NCI-H510A (cell line): ENCODE measurements at regions not wholly inside any gene's neighbourhood (a gene's known extent, or its start where the extent isn't known, plus 50 kb on each side); places are given as distances from the start of the nearest gene placed in this dataset.
"Not testable (repeated sequence)": the region's sequence is repeated elsewhere in the genome, so short reads cannot be mapped to it uniquely, and the experiment has no call there.

Experiments
- DNase-seq: peaks from one replicate; lab custom pipeline; 2025; lab: John Stamatoyannopoulos, UW

DNA sequence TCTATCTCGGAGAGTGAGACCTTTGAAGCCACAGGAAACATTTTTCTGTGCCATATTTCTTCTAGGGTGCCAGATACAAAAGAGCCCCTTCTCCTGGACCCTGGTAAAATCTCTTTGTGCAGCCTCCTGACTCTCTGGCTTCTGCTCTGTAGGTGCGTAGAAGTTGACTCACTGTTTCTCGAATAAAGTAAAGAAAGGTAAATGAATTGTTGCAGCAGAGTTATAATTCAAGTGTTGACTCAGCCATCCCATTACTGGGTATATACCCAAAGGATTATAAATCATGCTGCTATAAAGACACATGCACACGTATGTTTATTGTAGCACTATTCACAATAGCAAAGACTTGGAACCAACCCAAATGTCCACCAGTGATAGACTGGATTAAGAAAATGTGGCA lies 371.0 kb downstream of the OSTF1 start:
- not testable (repeated sequence) for DNase-seq

- DNase-seq, result no peak
Observed at GRCh38 chr9:75461183-75461582, 372.9 kb downstream of the OSTF1 start.

DNA sequence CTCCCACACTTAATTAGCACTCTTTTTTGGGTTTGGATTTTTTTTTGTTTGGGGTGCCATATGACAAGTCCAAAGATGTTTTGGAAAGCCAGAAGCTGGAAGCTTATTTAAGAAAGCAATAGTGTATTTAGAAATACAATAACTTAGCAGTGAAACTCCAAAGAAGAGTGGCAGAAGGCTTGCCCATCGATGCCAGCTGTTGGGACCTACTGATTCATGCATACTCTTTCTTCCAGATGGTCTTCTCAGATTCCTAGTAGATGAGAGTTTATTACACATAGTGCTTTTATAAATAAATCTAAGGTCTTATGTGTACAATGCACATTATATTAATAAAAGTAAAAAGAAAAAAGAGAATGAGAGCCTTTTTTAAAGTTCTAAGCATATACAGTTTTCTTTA lies 374.6 kb downstream of the OSTF1 start:
- no peak for DNase-seq

DNA sequence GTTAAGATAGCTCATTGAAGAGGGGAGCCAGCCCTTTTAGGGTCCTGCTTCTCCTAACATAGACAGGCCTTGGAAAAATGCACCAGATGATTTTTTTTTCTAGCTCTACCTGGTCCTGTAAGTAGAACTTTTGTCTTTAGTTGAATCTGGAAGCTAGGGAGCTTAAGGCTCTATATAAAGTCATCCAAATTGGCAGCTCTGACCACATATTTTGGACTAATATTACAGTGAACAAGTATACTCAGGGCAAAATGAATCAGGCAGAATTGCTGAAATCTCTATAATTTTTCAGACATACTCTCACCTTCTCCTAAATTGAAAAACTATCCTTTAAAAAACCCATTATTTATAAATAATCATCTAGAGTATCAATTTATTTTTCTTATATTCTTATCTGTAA lies 375.6 kb downstream of the OSTF1 start:
- no peak for DNase-seq

DNA sequence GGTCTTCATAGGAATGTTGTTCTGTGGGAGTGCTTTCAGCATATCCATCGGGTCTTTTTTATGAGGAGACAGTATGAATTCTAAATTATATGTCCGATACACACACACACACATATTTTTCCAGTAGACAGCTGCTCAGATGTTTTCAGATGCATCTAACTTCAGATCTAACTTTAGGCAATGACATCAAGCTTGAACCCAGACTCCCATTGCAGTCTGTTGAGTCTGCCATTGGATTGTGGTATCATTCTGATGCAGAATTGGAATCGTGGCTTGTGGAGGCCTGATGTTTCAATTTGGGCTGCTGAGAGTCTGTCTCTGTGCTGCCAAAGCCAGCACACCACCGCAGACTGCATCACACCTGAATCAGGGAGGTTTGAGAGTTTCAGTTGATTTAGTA lies 376.4 kb downstream of the OSTF1 start:
- no peak for DNase-seq

DNA sequence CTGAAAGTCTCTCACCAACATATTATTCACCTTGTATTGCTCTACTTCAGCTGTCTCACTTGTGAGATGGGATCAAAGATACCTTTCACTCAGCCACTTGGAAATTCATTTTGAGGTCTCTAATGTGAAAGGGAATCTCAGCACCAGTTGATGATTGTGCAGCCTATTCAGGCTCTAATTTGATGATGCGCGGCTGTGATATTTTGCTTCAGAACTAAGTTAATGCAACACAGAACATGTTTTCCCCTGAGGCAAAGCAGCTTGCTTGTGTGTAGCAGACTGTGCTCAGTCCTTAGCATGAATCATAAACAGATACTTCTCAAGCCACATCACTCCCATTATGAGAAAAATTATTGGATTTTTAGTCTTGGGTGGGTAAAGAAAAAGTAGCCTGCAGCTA lies 378.8 kb downstream of the OSTF1 start:
- DNase-seq, result no peak

- no peak for DNase-seq
Observed at GRCh38 chr9:75471549-75472114, 383.3 kb downstream of the OSTF1 start.

DNA sequence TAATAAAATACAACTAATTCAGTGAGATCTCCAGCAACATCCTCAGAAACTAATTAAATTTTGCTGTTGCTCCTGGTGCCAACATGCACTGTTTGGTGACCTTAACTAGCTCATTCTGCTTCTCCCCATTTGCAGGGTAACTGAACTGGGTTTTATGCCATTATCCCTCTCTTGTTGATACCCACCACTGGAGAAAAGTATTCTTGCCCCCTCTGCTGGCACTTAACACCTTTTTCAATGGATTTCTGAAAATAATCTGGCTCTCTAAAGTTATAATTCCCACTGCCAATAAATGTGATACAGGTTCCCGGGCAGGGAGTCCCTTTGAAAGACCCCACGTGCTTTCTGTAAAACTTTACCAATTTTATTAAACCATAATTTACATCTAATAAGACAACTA lies 394.3 kb downstream of the OSTF1 start:
- no peak for DNase-seq

DNA sequence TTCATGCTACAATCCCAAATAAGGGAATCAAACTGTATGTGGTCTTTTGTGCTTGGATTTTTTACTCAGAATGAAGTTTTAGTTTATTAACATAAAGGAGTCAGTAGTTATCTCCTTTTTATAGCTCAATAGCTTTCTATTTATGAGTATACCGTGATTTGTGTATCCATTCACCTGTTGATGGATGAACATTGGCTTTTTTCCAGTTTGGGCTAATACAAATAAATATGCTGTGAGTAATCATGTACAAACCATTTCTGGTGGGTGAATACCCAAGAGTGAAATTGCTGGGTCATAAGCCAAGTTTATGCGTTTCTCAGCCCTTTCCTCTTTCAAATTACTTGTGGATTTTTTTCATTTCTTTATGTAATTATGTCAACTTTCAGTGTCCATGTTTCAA lies 395.3 kb downstream of the OSTF1 start:
- no peak for DNase-seq

DNA sequence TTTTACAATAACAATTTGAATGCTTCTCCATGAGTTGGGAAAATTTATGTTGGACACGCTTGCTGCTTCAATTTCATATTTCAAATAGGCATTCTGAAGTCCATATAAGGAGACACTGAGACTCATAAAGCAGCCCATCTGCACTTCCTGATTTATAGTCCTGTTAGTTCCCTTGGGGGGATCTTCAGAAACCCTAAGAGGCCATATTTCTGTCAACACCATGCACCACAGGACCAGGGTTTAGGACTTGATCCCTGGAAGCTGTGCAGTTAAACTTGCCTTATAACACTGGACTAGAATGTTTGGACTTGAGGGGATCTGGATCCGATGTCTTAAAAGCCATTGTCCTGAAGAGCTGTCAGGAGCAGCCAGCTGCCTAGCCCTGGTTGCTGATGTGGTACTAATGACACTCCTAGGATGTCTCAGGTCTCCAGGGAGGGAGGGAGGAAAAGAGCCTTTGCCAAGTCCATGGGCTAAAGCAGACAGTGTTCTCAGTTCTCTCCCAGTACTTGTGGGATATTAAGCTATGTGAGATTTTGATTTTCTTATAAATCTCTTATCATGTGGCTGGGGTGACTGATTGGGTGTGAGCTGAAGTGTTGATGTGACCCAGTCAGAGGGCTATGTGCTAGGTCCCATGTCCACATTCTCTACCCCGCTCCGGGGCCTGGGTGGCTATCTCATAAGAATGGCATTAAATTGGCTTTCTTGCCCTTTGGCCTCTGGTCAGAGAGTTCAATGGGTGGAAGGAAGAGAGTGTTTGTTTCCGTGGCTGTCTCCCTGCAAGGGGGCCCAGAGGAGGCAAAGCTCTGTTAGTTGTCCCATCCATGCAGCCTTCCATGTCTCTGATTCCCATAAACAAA lies 399.8 kb downstream of the OSTF1 start:
- no peak for DNase-seq

DNA sequence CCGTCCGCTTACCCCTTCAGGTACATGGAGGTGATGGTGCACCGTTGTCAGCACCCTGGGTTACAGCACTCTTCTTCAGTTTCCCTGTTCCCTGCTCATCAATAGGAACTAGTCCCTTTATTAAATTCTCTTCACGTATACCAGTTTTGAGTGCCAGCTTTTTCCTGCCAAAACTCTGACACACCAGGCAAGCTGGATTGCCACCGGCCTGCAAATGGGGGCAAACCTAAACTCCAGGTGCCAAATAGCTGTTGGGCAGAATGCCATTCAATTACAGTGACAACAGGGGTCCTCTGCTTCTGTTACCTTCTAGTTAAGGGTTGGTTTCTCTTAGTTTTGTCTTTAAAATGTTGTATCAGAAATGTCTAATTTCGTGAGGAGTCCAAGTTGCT lies 400.4 kb downstream of the OSTF1 start:
- DNase-seq, result no peak

- no peak for DNase-seq
Observed at GRCh38 chr9:75490326-75490725, 400.1 kb upstream of the PCSK5 start.

- DNase-seq, result no peak
Observed at GRCh38 chr9:75491533-75491932, 398.9 kb upstream of the PCSK5 start.

DNA sequence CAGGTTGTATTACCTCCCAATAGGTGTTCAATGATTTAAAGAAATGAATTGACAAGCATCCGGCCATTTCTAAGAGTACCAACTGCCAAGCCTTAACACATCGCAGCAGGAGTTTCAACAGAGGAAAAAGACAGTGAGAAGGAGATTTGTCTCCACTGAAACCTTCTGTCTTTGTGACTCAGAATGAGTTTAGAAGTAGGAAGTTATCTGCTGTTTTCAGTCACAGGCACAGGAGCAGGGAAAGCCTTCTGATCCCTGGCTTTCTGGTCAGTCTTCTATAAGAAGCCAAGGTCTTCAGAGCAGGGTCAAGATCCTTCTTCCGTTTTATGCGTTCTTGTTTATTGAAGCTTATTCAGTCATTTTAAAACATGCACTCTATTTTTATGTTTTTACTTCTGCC lies 390.7 kb upstream of the PCSK5 start:
- no peak for DNase-seq

- no peak for DNase-seq
Observed at GRCh38 chr9:75500479-75500878, 390.0 kb upstream of the PCSK5 start.

DNA sequence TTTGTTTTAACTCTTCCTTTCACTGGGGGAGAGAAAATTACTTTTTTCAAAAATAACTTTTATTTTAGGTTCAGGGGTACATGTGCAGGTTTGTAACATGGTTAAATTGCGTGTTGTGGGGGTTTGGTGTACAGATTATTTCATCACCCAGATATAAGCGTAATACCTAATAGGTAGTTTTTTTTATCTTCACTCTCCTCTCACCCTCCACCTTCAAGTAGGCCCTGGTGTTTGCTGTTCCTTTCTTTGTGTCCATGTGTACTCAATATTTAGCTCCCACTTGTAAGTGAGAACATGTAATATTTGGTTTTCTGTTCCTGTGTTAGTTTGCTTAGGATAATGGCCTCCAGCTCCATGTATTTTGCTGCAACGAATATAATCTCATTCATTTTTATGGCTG lies 389.5 kb upstream of the PCSK5 start:
- DNase-seq, result not testable (repeated sequence)

GRCh38 chr9:75504721-75505120 lies 385.8 kb upstream of the PCSK5 start:
- DNase-seq, result no peak

- no peak for DNase-seq
Observed at GRCh38 chr9:75505654-75506053, 384.8 kb upstream of the PCSK5 start.

DNA sequence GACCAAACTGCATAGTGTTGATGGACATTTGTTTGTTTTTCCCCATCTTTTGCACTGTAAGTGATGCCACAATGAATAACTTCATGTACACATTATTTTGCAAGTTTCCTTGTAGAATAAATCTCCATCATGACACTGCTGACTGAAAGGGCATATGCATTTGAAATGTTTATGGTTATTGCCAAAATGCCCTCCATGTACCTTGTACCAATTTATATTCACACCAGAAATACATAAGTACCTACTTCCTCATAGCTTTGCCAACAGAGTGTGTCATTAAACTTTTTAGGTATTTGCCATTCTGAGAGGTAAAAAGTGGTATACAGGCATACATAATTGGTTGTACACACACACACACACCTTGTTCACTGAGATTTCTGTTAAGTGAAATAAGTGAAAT lies 361.0 kb upstream of the PCSK5 start:
- no peak for DNase-seq

DNA sequence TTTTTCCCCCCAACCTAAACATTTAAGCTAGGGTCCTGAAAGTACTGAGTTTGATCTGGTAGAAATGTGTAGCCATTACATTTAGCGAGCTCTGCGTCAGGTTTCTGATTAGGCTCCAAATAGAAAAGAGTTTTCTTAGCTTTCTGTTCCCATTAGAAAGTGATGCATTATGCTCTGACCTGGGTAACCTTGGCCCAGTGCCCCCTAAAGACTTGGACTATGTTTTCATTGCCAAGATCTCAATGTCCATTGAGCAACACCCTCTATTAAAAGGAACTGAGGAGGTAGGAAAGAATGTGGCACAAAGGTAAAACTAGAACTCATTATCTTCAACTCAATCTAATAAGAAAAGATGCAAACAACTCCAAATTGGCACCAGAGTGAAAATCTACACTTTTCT lies 358.9 kb upstream of the PCSK5 start:
- DNase-seq, result no peak

DNA sequence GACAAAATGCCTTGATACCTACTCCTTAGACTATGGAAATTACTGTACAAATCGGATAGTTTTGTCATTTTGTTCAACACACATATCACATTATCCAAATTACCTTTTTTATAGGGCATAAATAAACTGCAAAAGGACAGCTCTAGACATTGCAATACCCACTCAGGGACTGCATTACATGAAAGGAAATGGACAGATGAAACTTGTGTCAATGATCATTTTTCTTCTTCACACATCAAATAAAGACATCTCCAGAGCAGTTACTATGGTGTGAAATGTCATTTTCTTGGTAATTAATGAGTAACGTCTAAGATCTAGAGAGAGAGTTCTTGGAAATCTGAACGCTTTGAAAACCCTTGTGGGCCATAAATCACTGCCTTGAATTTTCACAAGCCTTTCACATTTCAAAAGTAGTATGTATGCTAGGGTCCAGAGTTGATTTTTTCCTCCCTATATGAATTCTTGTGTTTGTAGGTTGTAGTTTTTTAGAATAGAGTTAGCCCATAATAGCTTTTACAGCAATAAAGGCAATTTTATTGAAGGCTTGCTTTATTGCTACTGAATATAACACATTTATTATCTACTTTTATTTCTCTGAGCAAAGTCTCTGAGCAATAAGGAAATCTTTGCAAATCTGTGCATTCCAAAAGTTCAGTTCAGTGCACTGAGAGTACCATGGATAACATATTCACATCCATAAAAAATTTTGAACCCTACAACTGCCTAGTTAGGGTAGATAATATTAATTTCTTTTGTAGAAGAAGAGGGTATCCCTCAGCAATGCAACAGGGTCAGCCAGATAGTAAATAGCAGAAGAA lies 358.0 kb upstream of the PCSK5 start:
- DNase-seq, result no peak

DNA sequence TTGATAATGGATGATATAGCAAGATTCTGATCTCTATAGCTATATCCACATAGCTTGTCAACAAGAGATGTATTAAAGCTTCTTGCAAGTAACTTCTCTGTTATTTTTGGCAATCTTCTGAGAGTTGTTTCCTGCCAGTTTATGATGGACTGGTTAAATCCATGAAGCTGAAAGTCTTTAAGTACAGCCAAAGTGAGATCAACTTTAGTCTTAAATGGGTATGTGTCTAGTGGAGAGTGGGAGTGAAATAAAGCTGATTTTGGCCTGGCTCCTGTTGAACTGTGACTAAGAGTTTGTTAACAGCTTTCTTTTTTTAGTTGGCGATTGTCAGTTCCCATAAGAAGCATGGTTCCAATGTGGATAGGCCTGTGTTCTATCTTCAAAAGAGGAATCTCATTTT lies 350.9 kb upstream of the PCSK5 start:
- no peak for DNase-seq

- no peak for DNase-seq
Observed at GRCh38 chr9:75540185-75540584, 350.3 kb upstream of the PCSK5 start.
